Bronchial epithelial cell (primary cell): ENCODE measurements at regions not wholly inside any gene's neighbourhood (a gene's known extent, or its start where the extent isn't known, plus 50 kb on each side); places are given as distances from the start of the nearest gene placed in this dataset.

ENCODE experiments used
- DNase-seq: peaks from one replicate; pipeline ENCODE4 v3.0.0-alpha.2; 2010; ENCODE audit warnings: low read depth
- FAIRE-seq: peaks from 2 replicates; lab custom pipeline; 2011; peaks lifted over from hg19 to GRCh38; lab: Jason Lieb, UNC
- H3K27me3 ChIP-seq: 2 replicates; pipeline ENCODE4 v1.5.1; 2011; ENCODE audit warnings: low read length; ENCODE audit not compliant: control insufficient read depth, insufficient read depth
- H3K36me3 ChIP-seq: 2 replicates; pipeline ENCODE4 v1.5.1; 2011; ENCODE audit warnings: low read length; ENCODE audit not compliant: control insufficient read depth, insufficient read depth
- H3K4me3 ChIP-seq: 2 replicates; pipeline ENCODE4 v1.5.1; 2011; ENCODE audit warnings: mild to moderate bottlenecking, low read depth, low read length, control low read depth
- CTCF ChIP-seq: IDR thresholded peaks from 2 replicates; pipeline ENCODE4 v1.5.1; 2011; ENCODE audit warnings: mild to moderate bottlenecking, moderate library complexity, low read length, control low read depth, inconsistent platforms; ENCODE audit not compliant: insufficient read depth, severe bottlenecking

- DNase-seq = no peak
- H3K27me3 ChIP-seq = no peaks in the 10 kb centered on the region
- FAIRE-seq = no peak
- TF ChIP-seq CTCF = no peak
- H3K4me3 ChIP-seq = no peak overlapping the region
- no peaks in the 10 kb centered on the region for H3K36me3 ChIP-seq
These were observed 77.2 kb upstream of the LDAH start for GRCh38 chr2:20900052-20900636.

- no peak overlapping the region for H3K4me3 ChIP-seq
- TF ChIP-seq CTCF = no peak
- no peaks in the 10 kb centered on the region for H3K27me3 ChIP-seq
- DNase-seq (no peak), FAIRE-seq (no peak)
- H3K36me3 ChIP-seq = no peaks in the 10 kb centered on the region
These were observed 75.1 kb upstream of the LDAH start for GRCh38 chr2:20897874-20898453.

- H3K36me3 ChIP-seq = no peaks in the 10 kb centered on the region
- TF ChIP-seq CTCF = no peak
- H3K27me3 ChIP-seq = no peaks in the 10 kb centered on the region
- DNase-seq (no peak), FAIRE-seq (no peak)
- no peak overlapping the region for H3K4me3 ChIP-seq
These were observed 74.1 kb upstream of the LDAH start for GRCh38 chr2:20897047-20897446.

GRCh38 chr2:20884829-20885228 is 61.9 kb upstream of the LDAH start:
- Histone ChIP-seq H3K27me3 (no peaks in the 10 kb centered on the region), H3K36me3 (no peaks in the 10 kb centered on the region), H3K4me3 (no peak overlapping the region)
- FAIRE-seq (no peak), DNase-seq (no peak)
- no peak for TF ChIP-seq CTCF

- H3K36me3 ChIP-seq = no peaks in the 10 kb centered on the region
- no peak for DNase-seq
- no peak overlapping the region for H3K4me3 ChIP-seq
- no peak for FAIRE-seq
- H3K27me3 ChIP-seq = no peaks in the 10 kb centered on the region
- no peak for TF ChIP-seq CTCF
These were observed 59.7 kb upstream of the LDAH start for GRCh38 chr2:20882466-20883170.
